ENCODE measurements at regions not wholly inside any gene's neighbourhood (a gene's known extent, or its start where the extent isn't known, plus 50 kb on each side); places are given as distances from the start of the nearest gene placed in this dataset.

DNA sequence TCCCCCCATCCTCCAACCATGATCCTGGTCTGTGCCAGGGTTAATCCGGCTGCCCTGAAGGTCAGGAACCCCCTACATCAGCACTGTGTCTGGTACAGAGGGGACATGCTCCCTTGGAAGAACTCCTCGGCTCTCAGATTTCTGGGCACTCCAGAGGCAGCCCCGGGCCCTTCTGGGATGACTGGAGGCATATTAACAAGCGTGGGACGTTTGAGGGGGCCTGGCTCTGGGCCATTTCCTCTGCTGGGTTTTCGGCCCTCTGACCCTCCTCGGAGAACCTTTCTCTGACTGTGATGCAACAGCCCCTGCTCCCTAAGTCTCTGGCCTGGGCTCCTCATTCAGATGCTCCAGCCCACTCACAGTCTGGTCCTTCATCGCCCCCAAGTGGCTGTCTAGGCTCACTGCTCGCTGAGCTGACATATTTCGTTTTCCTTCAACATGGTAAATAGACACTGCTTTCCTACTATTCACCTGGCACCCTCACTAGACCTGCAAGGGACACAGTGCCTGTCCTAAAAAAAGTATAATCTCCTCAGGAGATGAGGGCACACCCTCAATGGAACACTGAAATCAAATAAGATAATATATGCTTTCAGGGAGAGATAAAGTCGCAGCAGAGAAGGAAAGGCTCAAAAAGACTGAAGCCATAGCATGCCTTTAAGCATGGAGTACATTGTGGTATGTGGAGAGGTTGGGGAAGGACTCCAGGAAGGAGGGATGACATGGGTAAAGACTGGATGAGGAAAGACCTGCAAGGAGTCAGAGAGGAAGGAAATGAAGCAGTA is 404.7 kb upstream of the TRPC7 start:
- TF ChIP-seq SNAI2 (CRISPR knock-in tag; IDR thresholded peaks at IDR 0.05), result no peak
- TF ChIP-seq, protein P1, sequence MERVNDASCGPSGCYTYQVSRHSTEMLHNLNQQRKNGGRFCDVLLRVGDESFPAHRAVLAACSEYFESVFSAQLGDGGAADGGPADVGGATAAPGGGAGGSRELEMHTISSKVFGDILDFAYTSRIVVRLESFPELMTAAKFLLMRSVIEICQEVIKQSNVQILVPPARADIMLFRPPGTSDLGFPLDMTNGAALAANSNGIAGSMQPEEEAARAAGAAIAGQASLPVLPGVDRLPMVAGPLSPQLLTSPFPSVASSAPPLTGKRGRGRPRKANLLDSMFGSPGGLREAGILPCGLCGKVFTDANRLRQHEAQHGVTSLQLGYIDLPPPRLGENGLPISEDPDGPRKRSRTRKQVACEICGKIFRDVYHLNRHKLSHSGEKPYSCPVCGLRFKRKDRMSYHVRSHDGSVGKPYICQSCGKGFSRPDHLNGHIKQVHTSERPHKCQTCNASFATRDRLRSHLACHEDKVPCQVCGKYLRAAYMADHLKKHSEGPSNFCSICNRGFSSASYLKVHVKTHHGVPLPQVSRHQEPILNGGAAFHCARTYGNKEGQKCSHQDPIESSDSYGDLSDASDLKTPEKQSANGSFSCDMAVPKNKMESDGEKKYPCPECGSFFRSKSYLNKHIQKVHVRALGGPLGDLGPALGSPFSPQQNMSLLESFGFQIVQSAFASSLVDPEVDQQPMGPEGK (CRISPR knock-in tag; IDR thresholded peaks at IDR 0.05; ENCODE audit: borderline replicate concordance), result no peak
- no peak for TF ChIP-seq ESRRG (CRISPR knock-in tag; IDR thresholded peaks at IDR 0.05)
- TF ChIP-seq PPARA (CRISPR knock-in tag; IDR thresholded peaks at IDR 0.05; ENCODE audit: borderline replicate concordance), result no peak
- no peak for TF ChIP-seq ARNTL (CRISPR knock-in tag; IDR thresholded peaks at IDR 0.05; ENCODE audit: borderline replicate concordance, low read depth)
- TF ChIP-seq ZFP30 (CRISPR knock-in tag; IDR thresholded peaks at IDR 0.05), result no peak
- no peak for TF ChIP-seq ZNF70 (CRISPR knock-in tag; IDR thresholded peaks at IDR 0.05)
- no peak for TF ChIP-seq TOX (CRISPR knock-in tag; IDR thresholded peaks at IDR 0.05; ENCODE audit: borderline replicate concordance)
- TF ChIP-seq ZNF8 (CRISPR knock-in tag; IDR thresholded peaks at IDR 0.05), result no peak
- TF ChIP-seq, protein P2, sequence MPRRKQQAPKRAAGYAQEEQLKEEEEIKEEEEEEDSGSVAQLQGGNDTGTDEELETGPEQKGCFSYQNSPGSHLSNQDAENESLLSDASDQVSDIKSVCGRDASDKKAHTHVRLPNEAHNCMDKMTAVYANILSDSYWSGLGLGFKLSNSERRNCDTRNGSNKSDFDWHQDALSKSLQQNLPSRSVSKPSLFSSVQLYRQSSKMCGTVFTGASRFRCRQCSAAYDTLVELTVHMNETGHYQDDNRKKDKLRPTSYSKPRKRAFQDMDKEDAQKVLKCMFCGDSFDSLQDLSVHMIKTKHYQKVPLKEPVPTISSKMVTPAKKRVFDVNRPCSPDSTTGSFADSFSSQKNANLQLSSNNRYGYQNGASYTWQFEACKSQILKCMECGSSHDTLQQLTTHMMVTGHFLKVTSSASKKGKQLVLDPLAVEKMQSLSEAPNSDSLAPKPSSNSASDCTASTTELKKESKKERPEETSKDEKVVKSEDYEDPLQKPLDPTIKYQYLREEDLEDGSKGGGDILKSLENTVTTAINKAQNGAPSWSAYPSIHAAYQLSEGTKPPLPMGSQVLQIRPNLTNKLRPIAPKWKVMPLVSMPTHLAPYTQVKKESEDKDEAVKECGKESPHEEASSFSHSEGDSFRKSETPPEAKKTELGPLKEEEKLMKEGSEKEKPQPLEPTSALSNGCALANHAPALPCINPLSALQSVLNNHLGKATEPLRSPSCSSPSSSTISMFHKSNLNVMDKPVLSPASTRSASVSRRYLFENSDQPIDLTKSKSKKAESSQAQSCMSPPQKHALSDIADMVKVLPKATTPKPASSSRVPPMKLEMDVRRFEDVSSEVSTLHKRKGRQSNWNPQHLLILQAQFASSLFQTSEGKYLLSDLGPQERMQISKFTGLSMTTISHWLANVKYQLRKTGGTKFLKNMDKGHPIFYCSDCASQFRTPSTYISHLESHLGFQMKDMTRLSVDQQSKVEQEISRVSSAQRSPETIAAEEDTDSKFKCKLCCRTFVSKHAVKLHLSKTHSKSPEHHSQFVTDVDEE (CRISPR knock-in tag; IDR thresholded peaks at IDR 0.05), result no peak
- no peak for TF ChIP-seq ZFP3 (CRISPR knock-in tag; IDR thresholded peaks at IDR 0.05)
- TF ChIP-seq BACH2 (CRISPR knock-in tag; IDR thresholded peaks at IDR 0.05; ENCODE audit: borderline replicate concordance), result no peak
- TF ChIP-seq ZNF565 (CRISPR knock-in tag; conservative IDR thresholded peaks at IDR 0.05; ENCODE audit: low read depth), result no peak

All from SK-N-SH treated with all-trans-retinoic acid at 6 μM for 48 hours (cell line).